ENCODE measurements at regions not wholly inside any gene's neighbourhood (a gene's known extent, or its start where the extent isn't known, plus 50 kb on each side); places are given as distances from the start of the nearest gene placed in this dataset.
A peak's percentile ranks its signal among the peaks of the same experiment; 100 is the strongest.

DNA sequence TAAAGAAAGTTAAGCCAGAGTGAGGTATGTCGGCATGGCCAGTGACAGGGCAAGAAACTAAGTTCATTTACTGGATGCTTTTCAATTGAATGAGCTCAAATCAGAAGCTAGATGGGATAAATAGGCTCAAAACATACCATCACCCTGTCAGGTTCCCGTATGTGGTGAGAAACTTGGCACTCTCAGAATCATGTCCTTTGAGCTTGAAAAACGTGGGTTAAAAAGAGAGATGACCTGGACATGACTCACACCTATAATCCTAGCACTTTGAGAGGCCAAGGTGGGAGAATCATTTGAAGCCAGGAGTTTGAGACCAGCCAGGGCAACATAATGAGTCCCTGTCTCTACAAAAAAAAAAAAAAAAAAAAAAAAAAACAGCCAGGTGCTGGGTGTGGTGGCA lies 121.7 kb upstream of the RGMB start:
- Histone ChIP-seq H3K4me1 (replicated peaks in 1 of 2) (peaks cover 0 to 1% of the 10 kb centered on the region in 2 donors), H3K27ac (no peak overlapping the region), H3K4me3 (no peak overlapping the region)
- 10 to 100% (median 70%) methylated on average over 1 to 3 of the region's 3 CpGs; no CpG with 5 or more reads in 1 of the 10 experiments for WGBS, 10 experiments
- ATAC-seq (replicated peaks in 6 of 8) = no peak
- in situ Hi-C loops (cut with MboI; ENCODE audit: low pct_unique_long_range_greater_than_20kb in 2 of 9, low sequenced_read_pairs in 9 of 9, unreplicated experiment in 9 of 9) = no loop called here

DNA sequence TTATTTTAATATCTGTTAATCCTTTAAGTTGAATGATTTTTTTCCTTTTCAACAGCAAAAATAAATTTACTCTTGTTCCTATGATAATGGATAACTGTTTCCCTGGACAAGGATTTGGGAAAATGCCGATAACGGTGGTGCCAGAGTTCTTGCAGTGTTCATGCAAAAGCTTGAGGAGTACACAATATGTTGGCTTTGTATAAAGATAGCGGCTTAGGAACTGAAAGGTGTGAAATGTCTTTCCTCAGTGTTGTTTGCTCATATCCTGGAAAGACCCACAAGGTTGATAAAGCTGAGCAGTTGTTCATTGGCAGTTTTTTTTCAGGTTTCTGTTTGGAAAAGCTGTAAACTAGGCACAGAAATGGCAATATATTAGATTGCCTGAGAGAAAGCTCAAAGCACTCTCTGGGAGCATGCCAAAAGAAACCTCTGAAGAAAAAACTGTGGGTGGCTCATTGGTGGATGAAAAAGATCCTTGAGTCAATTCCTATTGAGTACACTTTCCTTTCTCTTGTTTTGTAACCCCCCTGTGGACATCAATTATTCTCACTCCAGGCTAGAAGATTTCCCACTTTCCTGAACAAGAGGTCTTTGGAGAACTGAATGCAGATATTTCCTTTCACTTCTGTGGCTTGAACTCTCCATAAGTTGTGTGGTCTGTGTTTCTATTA lies 117.2 kb upstream of the RGMB start:
- H3K27ac ChIP-seq = no peak overlapping the region
- H3K4me3 ChIP-seq = no peak overlapping the region
- H3K4me1 ChIP-seq (replicated peaks in 1 of 2) = peaks cover 2 to 8% of the 10 kb centered on the region in 2 donors
- peak in 3 of 8 experiments; percentile 19 to 93 (median 33) for ATAC-seq (replicated peaks in 6 of 8)
- in situ Hi-C loops (cut with MboI; ENCODE audit: low pct_unique_long_range_greater_than_20kb in 2 of 9, low sequenced_read_pairs in 9 of 9, unreplicated experiment in 9 of 9) = no loop called here
- WGBS, 10 experiments = 5 to 100% (median 58%) methylated on average over 1 to 3 of the region's 3 CpGs; no CpG with 5 or more reads in 3 of the 10 experiments

DNA sequence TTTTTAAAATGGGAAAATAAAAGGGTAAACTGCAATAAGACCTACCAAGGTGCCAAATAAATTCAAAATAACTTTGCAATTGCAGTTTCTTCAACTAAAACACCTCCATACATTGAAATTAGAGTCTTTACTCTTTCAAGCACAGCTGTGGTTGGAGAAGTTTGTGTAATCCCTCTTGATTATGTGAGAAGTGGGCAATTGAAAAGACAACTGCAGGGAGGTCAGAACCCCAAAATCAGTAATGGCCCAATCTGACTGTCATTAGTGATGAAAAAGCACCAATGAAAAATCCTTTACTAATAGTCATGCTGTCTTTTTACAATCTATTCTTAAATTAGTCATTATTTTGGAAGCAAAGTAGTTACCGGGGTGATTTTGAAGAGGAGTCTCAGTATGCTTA lies 116.7 kb upstream of the RGMB start:
- 17 to 100% (median 50%) methylated on average over 1 of the region's 1 CpG; no CpG with 5 or more reads in 1 of the 10 experiments for WGBS, 10 experiments
- Histone ChIP-seq H3K4me1 (replicated peaks in 1 of 2) (peaks cover 2 to 8% of the 10 kb centered on the region in 2 donors), H3K4me3 (no peak overlapping the region), H3K27ac (no peak overlapping the region)
- in situ Hi-C loops (cut with MboI; ENCODE audit: low pct_unique_long_range_greater_than_20kb in 2 of 9, low sequenced_read_pairs in 9 of 9, unreplicated experiment in 9 of 9) = no loop called here
- no peak for ATAC-seq (replicated peaks in 6 of 8)

DNA sequence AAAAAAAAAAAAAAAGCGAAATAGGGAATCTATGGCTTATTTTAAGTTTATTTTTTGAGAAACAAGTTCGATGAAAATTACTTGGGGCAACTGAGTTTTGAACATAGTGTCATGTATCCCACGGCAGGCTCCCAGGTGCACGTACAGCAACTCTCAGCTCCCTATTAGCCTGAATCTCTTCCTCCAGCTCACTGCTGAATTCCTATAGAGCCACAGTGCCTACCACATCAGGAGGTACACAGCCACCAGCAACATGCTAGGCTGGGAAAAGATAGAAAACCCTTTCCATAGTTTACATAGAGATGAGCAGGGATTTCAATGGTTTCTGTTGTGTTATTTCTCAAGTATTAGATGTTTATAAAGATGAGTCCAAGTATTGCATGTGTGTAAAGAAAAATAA lies 115.9 kb upstream of the RGMB start:
- no peak for ATAC-seq (replicated peaks in 6 of 8)
- H3K4me3 ChIP-seq = no peak overlapping the region
- H3K27ac ChIP-seq = no peak overlapping the region
- WGBS, 10 experiments = 14 to 100% (median 59%) methylated on average over 1 to 4 of the region's 4 CpGs; no CpG with 5 or more reads in 1 of the 10 experiments
- in situ Hi-C loops (cut with MboI; ENCODE audit: low pct_unique_long_range_greater_than_20kb in 2 of 9, low sequenced_read_pairs in 9 of 9, unreplicated experiment in 9 of 9) = no loop called here
- H3K4me1 ChIP-seq (replicated peaks in 1 of 2) = peaks cover 2 to 8% of the 10 kb centered on the region in 2 donors

DNA sequence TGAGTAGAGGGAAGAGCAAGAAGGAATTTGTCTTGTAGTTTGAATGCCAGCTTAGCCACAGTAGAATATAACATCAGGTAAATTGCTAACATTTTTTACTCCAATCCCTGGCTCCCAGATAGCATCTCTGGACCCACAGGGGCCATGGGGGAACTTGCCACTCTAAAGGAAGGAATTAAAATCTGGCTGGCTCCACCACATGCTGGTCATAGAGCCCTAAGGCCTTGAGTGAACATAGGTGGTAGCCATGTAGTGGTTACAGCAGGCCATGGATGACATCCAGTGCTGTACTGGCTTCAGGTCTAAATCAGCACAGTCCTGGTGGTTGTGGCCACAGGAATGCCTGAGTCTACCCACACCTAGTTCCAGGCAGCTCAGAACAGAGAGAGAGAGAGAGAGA lies 109.9 kb upstream of the RGMB start:
- Histone ChIP-seq H3K27ac (no peak overlapping the region), H3K4me1 (replicated peaks in 1 of 2) (peaks cover 2 to 3% of the 10 kb centered on the region in 2 donors), H3K4me3 (no peak overlapping the region)
- in situ Hi-C loops (cut with MboI; ENCODE audit: low pct_unique_long_range_greater_than_20kb in 2 of 9, low sequenced_read_pairs in 9 of 9, unreplicated experiment in 9 of 9) = no loop called here
- ATAC-seq (replicated peaks in 6 of 8) = no peak

DNA sequence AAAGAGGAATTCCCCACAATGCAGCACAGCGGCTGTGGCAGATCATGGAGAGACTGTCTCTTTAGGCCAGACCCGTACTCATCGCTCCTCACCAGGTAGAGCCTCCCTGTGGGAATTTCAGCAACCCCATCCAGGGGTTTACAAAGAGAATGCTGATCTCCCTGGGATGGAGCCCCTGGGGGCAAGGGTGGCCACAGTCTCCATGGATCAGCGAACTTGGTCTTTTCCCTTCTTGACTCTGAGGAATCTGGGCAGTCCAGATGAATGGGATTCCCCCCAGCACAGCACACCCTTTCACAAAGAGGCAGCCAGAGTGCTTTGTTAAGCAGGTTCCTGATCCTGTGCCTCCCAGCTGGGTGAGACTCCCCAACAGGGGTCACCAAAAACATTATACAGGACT lies 108.7 kb upstream of the RGMB start:
- ATAC-seq (replicated peaks in 6 of 8) = no peak
- in situ Hi-C loops (cut with MboI; ENCODE audit: low pct_unique_long_range_greater_than_20kb in 2 of 9, low sequenced_read_pairs in 9 of 9, unreplicated experiment in 9 of 9) = no loop called here
- no peak overlapping the region for H3K4me3 ChIP-seq
- no peaks in the 10 kb centered on the region for H3K4me1 ChIP-seq (replicated peaks in 1 of 2)
- 80 to 100% (median 100%) methylated on average over 1 to 3 of the region's 4 CpGs; no CpG with 5 or more reads in 4 of the 10 experiments for WGBS, 10 experiments
- H3K27ac ChIP-seq = no peak overlapping the region

DNA sequence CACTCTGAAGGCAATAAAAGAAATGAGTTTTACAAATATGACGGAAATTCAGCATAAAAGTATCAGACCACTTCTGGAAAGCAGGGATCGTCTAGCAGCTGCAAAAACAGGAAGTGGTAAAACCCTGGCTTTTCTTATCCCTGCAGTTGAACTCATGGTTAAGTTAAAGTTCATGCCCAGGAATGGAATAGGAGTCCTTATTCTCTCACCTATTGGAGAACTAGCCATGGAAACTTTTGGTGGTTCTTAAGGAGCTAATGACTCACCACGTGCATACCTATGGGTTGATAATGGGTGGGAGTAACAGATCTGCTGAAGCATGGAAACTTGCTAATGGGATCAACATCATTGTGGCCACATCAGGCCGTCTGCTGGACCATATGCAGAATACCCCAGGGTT lies 93.5 kb upstream of the RGMB start:
- in situ Hi-C loops (cut with MboI; ENCODE audit: low pct_unique_long_range_greater_than_20kb in 2 of 9, low sequenced_read_pairs in 9 of 9, unreplicated experiment in 9 of 9) = no loop called here
- WGBS, 10 experiments = 46 to 97% (median 89%) methylated on average over 1 to 4 of the region's 4 CpGs
- H3K27ac ChIP-seq = no peak overlapping the region
- ATAC-seq (replicated peaks in 6 of 8) = no peak
- no peak overlapping the region for H3K4me3 ChIP-seq
- H3K4me1 ChIP-seq (replicated peaks in 1 of 2) = no peaks in the 10 kb centered on the region

DNA sequence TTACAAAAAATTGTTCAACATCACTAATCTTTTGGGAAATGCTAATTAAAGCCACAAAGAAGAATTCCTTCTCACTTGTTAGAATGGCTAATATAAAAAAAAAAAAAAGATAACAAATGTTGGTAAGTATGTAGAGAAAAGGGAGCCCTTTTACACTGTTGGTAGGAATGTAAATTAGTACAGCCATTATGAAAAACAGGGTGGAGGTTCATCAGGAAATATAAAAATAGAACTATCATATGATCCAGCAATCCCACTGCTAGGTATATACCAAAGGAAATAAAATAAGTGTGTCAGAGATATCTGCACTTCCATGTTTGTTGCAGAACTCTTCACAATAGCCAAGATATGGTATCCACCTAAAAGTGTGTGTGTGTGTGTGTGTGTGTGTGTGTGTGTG lies 83.5 kb upstream of the RGMB start:
- no peak overlapping the region for H3K4me3 ChIP-seq
- in situ Hi-C loops (cut with MboI; ENCODE audit: low pct_unique_long_range_greater_than_20kb in 2 of 9, low sequenced_read_pairs in 9 of 9, unreplicated experiment in 9 of 9) = no loop called here
- ATAC-seq (replicated peaks in 6 of 8) = peak in 2 of 8 experiments; percentile 58 to 70
- no peak overlapping the region for H3K27ac ChIP-seq
- no peaks in the 10 kb centered on the region for H3K4me1 ChIP-seq (replicated peaks in 1 of 2)

DNA sequence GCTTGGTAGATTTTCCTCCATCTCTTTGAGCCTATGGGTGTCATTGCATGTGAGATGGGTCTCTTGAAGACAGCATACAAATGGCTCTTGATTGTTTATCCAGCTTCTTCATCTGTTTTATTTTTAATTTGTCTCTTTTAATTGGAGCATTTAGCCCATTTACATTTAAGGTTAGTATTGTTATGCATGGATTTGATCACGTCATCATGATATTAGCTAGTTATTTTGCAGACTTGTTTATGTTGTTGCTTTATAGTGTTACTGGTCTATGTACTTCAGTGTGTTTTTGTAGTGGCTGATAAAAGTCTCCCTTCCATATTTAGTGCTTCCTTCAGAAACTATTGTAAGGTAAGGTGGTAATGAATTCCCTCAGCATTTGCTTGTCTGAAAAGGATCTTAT lies 78.6 kb upstream of the RGMB start:
- Histone ChIP-seq H3K4me3 (no peak overlapping the region), H3K27ac (no peak overlapping the region), H3K4me1 (replicated peaks in 1 of 2) (no peaks in the 10 kb centered on the region)
- WGBS, 10 experiments = 55 to 92% (median 80%) methylated on average over 1 of the region's 1 CpG; no CpG with 5 or more reads in 1 of the 10 experiments
- no peak for ATAC-seq (replicated peaks in 6 of 8)
- in situ Hi-C loops (cut with MboI; ENCODE audit: low pct_unique_long_range_greater_than_20kb in 2 of 9, low sequenced_read_pairs in 9 of 9, unreplicated experiment in 9 of 9) = no loop called here

DNA sequence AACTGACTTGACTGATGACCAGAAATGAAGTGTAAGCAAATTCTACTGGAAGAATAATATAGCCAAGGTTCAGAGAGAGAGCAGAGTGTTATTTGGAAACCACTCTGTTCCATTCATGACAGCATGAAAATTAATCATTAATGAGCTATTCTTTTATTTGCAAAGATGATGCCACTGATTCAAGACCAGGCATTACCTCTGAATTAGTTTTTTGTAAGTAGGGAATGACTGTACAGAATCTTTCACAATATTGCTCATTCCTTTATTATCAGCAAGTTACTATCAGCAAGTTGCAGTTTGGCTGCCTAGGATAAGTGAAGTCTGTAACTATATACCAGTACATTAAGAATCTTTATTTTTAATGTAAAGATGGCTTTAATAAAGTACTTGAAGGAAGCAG lies 75.1 kb upstream of the RGMB start:
- Histone ChIP-seq H3K4me1 (replicated peaks in 1 of 2) (no peaks in the 10 kb centered on the region), H3K4me3 (no peak overlapping the region), H3K27ac (no peak overlapping the region)
- ATAC-seq (replicated peaks in 6 of 8) = no peak
- in situ Hi-C loops (cut with MboI; ENCODE audit: low pct_unique_long_range_greater_than_20kb in 2 of 9, low sequenced_read_pairs in 9 of 9, unreplicated experiment in 9 of 9) = no loop called here

DNA sequence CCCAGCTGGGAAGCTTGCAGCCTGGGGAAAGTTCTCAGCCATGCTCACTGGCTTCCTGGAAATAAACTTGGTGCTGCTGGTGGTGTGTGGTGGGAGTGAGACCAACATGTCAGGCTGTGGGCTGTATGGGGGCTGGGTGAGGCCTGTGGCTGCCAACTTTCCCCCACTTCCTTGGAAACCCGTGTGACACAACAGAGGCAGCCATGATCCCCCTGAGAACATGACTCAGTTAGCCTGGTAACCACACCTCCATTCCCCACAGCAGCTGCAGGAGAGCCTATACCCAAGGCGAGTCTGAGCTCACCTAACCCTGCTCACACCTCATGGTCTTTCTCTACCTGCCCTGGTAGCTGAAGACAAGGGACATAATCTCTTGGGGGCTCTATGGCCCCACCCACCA lies 72.7 kb upstream of the RGMB start:
- no peak for ATAC-seq (replicated peaks in 6 of 8)

DNA sequence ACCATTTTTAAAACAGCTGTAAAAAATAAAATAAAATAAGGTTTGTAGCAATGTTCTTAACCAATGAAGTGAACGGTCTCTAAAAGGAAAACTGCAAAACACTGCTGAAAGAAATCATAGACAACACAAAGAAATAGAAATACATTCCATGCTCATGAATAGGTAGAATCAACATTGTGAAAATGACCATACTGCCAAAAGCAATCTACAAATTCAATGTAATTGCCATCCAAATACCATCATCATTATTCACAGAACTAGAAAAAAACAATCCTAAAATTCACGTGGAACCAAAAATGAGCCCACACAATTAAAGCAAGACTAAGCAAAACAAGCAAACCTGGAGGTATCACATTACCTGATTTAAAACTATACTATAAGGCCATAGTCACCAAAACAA lies 67.6 kb upstream of the RGMB start:
- in situ Hi-C loops (cut with MboI; ENCODE audit: low pct_unique_long_range_greater_than_20kb in 2 of 9, low sequenced_read_pairs in 9 of 9, unreplicated experiment in 9 of 9) = no loop called here
- Histone ChIP-seq H3K4me1 (replicated peaks in 1 of 2) (no peaks in the 10 kb centered on the region), H3K27ac (no peak overlapping the region), H3K4me3 (no peak overlapping the region)
- WGBS, 10 experiments = 33 to 100% (median 93%) methylated on average over 1 to 2 of the region's 2 CpGs
- ATAC-seq (replicated peaks in 6 of 8) = no peak

More for the DNA sequence above, 72.7 kb upstream of the RGMB start:
- Histone ChIP-seq H3K27ac (no peak overlapping the region), H3K4me3 (no peak overlapping the region), H3K4me1 (replicated peaks in 1 of 2) (no peaks in the 10 kb centered on the region)
- in situ Hi-C loops (cut with MboI; ENCODE audit: low pct_unique_long_range_greater_than_20kb in 2 of 9, low sequenced_read_pairs in 9 of 9, unreplicated experiment in 9 of 9) = no loop called here
- WGBS, 10 experiments = 60 to 100% (median 86%) methylated on average over 1 to 2 of the region's 2 CpGs; no CpG with 5 or more reads in 6 of the 10 experiments

DNA sequence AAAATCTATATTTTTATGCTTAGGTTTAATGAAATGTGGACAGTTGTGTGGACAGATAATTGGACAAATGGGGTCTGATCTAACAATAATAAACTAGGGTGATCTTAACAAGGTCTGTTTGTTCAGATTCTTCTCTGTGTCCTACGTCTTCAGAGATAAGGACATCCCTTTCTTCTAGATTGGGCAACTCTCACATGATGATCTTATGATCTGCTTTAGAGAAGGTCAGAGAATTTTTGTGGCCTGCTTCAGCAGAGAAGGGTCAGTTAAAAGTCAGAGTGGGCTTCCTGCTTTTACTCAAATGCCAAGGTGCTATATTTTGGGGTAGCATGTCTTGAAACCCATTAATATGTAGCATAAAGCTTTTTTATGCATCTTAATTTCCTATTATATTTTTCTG lies 63.8 kb upstream of the RGMB start:
- no peak for ATAC-seq (replicated peaks in 6 of 8)
- WGBS, 10 experiments = 20 to 100% (median 57%) methylated on average over 1 of the region's 1 CpG; no CpG with 5 or more reads in 5 of the 10 experiments

DNA sequence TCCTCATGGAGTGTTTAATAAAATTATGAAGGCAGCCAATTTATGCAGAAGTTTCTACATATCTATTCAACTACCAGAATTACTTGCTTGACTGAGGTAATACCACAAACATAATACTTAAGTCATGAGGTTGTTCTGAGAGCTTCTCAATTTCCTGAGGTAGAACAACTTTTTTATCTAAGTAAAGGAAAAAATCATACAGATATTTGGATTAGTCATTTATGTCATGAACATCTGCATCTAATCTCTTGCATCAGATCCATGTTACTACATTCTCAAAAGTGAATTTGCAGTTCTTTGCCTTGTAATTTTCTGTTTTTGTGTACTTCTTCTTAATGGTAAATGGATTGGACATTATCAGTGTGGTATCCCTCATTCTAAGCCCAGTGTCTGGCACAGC lies 60.4 kb upstream of the RGMB start:
- no peak for ATAC-seq (replicated peaks in 6 of 8)
- H3K4me3 ChIP-seq = no peak overlapping the region
- no peak overlapping the region for H3K27ac ChIP-seq
- H3K4me1 ChIP-seq (replicated peaks in 1 of 2) = no peaks in the 10 kb centered on the region
- in situ Hi-C loops (cut with MboI; ENCODE audit: low pct_unique_long_range_greater_than_20kb in 2 of 9, low sequenced_read_pairs in 9 of 9, unreplicated experiment in 9 of 9) = no loop called here

More for the DNA sequence above, 63.8 kb upstream of the RGMB start:
- Histone ChIP-seq H3K4me3 (no peak overlapping the region), H3K27ac (no peak overlapping the region), H3K4me1 (replicated peaks in 1 of 2) (no peaks in the 10 kb centered on the region)
- in situ Hi-C loops (cut with MboI; ENCODE audit: low pct_unique_long_range_greater_than_20kb in 2 of 9, low sequenced_read_pairs in 9 of 9, unreplicated experiment in 9 of 9) = no loop called here
